ENCODE measurements at regions not wholly inside any gene's neighbourhood (a gene's known extent, or its start where the extent isn't known, plus 50 kb on each side); places are given as distances from the start of the nearest gene placed in this dataset.

DNA sequence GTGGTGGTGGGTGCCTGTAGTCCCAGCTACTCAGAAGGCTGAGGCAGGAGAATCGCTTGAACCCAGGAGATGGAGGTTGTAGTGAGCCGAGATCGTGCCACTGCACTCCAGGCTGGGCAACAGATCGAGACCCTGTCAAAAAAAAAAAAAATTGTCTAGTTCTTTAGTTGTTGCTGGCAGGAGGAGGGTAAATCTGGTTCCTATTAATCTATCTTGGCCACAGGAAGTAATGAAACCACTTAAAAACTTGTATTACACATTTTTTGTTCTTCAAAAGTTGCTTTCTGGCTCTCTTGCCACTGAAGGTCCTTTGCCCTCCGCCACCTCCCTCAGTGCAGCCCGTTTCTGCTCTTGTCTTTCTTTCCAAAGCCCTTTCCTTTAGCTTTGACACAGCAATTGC is 102.9 kb upstream of the ARSJ start:
- in situ Hi-C loops (cut with MboI; ENCODE audit: low sequenced_read_pairs, unreplicated experiment) = no loop called here
- TF ChIP-seq, protein P1, sequence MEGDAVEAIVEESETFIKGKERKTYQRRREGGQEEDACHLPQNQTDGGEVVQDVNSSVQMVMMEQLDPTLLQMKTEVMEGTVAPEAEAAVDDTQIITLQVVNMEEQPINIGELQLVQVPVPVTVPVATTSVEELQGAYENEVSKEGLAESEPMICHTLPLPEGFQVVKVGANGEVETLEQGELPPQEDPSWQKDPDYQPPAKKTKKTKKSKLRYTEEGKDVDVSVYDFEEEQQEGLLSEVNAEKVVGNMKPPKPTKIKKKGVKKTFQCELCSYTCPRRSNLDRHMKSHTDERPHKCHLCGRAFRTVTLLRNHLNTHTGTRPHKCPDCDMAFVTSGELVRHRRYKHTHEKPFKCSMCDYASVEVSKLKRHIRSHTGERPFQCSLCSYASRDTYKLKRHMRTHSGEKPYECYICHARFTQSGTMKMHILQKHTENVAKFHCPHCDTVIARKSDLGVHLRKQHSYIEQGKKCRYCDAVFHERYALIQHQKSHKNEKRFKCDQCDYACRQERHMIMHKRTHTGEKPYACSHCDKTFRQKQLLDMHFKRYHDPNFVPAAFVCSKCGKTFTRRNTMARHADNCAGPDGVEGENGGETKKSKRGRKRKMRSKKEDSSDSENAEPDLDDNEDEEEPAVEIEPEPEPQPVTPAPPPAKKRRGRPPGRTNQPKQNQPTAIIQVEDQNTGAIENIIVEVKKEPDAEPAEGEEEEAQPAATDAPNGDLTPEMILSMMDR (IDR thresholded peaks at IDR 0.05; ENCODE audit: borderline replicate concordance, control extremely low read depth, extremely low read depth, insufficient read depth, missing control alignments) = no peak
- DNase-seq (ENCODE audit: low spot score) = no peak

DNA sequence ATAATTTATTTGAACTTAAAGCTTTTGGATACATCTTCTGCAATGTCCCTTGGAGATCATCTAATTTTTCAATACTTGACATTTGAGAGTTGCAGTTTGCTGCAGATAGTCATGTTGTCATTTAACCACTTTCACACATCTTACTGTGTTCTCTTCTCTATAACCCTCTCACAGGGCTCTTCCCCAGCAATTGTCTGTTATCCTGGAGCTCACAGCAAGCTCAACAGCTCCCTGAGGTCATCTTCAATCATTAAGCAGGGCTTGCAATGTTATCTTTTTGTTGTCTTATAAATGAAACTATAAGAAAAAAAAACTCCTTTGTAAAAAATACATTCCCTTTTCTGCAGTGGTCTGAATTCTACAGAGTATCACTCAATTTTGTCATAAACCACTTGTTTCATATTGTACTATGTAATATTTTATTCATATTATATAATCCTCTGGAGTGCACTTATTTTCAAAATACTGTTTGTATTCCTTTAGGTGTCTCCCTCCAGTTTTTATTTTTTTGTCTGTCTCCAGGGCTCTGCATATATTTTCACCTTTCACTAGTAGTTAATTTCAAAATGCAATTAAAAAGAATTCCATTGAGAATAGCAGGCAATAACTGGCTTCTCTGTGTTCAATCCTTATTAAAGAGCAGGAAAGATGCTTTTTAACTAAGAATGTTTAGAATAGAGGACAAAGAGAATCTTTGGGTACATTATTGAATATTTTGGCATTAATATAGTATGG is 106.3 kb upstream of the ARSJ start:
- in situ Hi-C loops (cut with MboI; ENCODE audit: low sequenced_read_pairs, unreplicated experiment) = no loop called here
- DNase-seq (ENCODE audit: low spot score) = no peak

GRCh38 chr4:114087596-114088230 is 108.3 kb upstream of the ARSJ start:
- in situ Hi-C loops (cut with MboI; ENCODE audit: low sequenced_read_pairs, unreplicated experiment) = no loop called here
- TF ChIP-seq, protein P1 (IDR thresholded peaks at IDR 0.05; ENCODE audit: borderline replicate concordance, control extremely low read depth, extremely low read depth, insufficient read depth, missing control alignments) = no peak
- DNase-seq (ENCODE audit: low spot score) = no peak

More for the DNA sequence above, 106.3 kb upstream of the ARSJ start:
- TF ChIP-seq, protein P1 (IDR thresholded peaks at IDR 0.05; ENCODE audit: borderline replicate concordance, control extremely low read depth, extremely low read depth, insufficient read depth, missing control alignments) = no peak

- in situ Hi-C loops (cut with MboI; ENCODE audit: low sequenced_read_pairs, unreplicated experiment) = no loop called here
- TF ChIP-seq, protein P1 (IDR thresholded peaks at IDR 0.05; ENCODE audit: borderline replicate concordance, control extremely low read depth, extremely low read depth, insufficient read depth, missing control alignments) = no peak
- no peak for DNase-seq (ENCODE audit: low spot score)
Observed at GRCh38 chr4:114088481-114088880, 109.0 kb upstream of the ARSJ start.

DNA sequence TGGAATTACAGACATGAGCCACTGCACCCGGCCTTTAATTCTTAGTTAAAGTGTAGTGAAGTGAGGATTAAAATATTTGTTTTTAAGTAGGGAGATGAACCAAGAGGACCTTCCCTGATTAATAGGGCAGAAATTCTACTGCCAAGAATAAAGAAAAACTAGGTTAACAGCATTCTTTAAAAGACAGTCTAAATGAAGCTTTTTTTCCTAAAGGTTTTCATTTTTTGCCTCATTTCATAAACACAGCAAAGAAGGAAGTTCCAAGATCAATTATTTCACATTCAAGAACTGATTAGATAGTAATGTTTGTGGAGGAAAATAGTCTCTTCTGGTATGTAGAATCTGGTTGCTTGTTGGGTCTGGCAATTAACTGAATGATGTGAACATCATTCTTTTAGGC is 112.1 kb upstream of the ARSJ start:
- in situ Hi-C loops (cut with MboI; ENCODE audit: low sequenced_read_pairs, unreplicated experiment) = no loop called here
- TF ChIP-seq, protein P1 (IDR thresholded peaks at IDR 0.05; ENCODE audit: borderline replicate concordance, control extremely low read depth, extremely low read depth, insufficient read depth, missing control alignments) = no peak
- DNase-seq (ENCODE audit: low spot score) = no peak

- DNase-seq (ENCODE audit: low spot score) = no peak
- in situ Hi-C loops (cut with MboI; ENCODE audit: low sequenced_read_pairs, unreplicated experiment) = no loop called here
- TF ChIP-seq, protein P1 (IDR thresholded peaks at IDR 0.05; ENCODE audit: borderline replicate concordance, control extremely low read depth, extremely low read depth, insufficient read depth, missing control alignments) = no peak
Observed at GRCh38 chr4:114093221-114093715, 113.8 kb upstream of the ARSJ start.

Measured in GM13976 (cell line).